Right ventricle myocardium inferior (tissue), 1 donor: ENCODE measurements at regions not wholly inside any gene's neighbourhood (a gene's known extent, or its start where the extent isn't known, plus 50 kb on each side); places are given as distances from the start of the nearest gene placed in this dataset.
"Not testable (repeated sequence)": the region's sequence is repeated elsewhere in the genome, so short reads cannot be mapped to it uniquely, and the experiment has no call there.

Source experiments
- ATAC-seq: fragments of 200-7000 bp; cut with Tn5 transposase; one replicate; pipeline ENCODE4 v1.9.1; 2020; ENCODE audit warnings: mild to moderate bottlenecking, moderate library complexity
- DNase-seq: peaks from one replicate; pipeline ENCODE4 v3.0.0; 2021; ENCODE audit errors: missing footprints
- intact Hi-C: fragments of 100-400 bp; cut with DNase I; formaldehyde crosslinking; loops from one replicate; pipeline ENCODE4 v1.11.0; 2022
- donor health status: DM: no; HTN: yes; CAD: no; lungs with severe emphysema.

DNA sequence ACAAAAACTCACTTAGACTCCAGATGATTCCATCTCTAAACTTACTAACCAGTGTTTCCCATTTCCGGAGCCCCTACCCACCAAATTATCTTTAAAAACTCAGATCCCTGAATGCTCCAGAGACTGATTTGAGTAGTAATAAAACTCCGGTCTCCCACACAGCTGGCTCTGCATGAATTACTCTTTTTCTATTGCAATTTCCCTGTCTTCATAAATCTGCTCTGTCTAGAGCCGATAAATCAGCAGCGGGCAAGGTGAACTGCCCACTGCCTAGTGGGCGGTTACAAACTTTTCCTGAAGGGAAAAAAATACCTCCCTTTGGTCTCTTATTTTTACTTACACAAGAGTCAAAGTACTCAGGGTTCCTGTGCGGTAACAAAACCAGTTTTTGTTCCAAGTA lies 624.4 kb upstream of the RORB start:
- DNase-seq (no peak), ATAC-seq (no peak)
- intact Hi-C loops = no loop called here

DNA sequence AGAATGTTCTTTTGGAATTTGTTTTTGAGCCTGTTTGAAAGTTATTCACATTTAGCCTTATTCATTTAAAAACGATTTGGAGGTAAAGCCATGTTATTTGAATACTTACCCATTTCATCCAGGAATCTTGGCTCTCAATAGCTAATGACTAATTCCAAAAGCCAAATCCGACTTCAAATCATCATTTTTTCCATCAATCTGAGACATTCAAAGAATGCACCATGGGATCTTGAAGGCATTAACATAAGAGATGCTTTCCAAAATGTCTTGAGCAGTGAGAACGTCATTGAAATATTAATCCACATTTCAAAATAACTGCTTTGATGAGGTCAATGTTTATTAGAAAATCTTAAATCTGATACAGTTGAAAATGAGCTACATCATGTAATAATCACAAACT lies 617.0 kb upstream of the RORB start:
- DNase-seq (no peak), ATAC-seq (no peak)
- intact Hi-C loops = no loop called here

DNA sequence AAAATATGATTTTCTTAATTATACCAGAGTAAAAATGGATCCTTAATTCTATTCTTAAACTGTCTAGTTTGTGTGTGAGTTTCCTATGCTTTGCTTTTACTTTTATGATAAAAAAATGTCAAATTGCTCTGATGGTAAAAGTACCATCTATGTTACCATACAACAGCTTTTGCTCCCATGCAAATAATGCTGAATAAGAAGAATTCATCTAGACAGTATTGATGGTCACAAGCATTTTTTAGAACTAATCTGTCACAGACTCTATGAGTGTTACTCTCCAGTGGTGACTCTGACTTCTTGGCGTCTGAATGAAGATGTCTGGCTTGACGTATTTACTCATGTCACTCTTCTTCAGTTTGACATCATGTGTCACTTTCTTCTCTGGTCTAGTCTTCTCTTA lies 608.1 kb upstream of the RORB start:
- ATAC-seq (no peak), DNase-seq (no peak)
- intact Hi-C loops = no loop called here

DNA sequence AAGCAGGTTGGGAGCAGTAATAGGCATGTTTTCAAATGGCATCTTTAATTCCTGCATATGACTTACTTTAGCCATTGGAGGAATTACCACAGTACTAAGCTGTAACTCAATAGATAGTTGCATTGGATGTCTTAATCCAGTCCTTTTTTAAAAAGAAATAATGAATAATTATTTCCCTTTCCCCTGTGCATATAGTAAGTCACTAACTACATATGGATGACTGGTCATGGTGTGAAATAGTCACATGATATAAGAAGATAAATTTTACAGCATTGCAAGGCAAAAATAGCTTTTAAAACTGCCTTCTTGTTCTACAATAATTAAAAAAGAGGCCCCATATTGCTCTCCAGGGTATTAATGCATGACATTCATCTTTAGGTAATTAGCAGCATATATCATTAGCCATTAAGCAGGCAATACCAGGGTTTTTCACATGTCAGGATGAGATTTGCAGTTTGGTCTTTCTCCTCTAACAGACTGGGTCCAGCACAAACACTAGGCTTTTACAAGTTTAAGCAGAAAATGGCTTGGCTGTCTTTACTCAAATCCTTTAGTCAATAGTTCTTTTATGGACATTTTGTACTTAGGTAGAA lies 606.4 kb upstream of the RORB start:
- DNase-seq = no peak

DNA sequence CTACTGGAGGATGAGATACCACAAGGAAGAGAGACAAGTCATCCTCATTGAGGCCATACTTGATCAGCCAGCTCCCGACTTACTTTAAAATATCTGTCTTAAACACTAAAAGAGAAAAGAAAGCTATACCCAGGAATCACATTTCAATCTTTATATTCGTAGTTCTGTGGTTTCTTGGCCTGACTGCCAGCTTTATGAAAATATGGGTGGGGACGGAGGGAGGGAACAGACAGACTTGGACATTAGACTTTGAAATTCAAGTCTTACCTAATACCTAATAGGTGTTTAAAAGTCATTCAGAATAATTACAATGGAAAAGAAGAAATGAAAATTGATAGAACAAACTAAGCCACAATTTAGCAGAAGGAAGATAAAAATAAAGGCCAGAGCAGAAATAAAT lies 604.8 kb upstream of the RORB start:
- ATAC-seq = no peak
- intact Hi-C loops = no loop called here
- no peak for DNase-seq

More for the DNA sequence above, 606.4 kb upstream of the RORB start:
- intact Hi-C loops = no loop called here
- ATAC-seq = no peak

DNA sequence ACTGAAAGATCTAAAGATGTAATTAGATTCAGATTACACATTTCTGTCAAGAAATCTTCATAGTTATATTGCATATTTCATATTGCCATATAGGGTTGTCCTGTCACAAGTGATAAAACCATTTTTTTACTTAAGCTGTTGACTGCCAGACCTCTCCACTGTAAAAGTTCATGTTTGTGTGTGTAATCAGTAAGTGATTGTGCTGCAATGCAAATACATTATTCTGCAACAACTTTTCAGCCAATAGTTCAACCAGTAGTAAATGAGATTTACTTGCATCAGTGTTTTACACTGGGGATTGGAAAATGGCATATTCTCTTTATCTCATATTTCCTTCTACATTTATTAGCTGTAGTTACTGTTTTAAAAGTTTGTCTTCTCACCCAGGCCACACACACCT lies 603.9 kb upstream of the RORB start:
- intact Hi-C loops = no loop called here
- ATAC-seq (no peak), DNase-seq (no peak)

DNA sequence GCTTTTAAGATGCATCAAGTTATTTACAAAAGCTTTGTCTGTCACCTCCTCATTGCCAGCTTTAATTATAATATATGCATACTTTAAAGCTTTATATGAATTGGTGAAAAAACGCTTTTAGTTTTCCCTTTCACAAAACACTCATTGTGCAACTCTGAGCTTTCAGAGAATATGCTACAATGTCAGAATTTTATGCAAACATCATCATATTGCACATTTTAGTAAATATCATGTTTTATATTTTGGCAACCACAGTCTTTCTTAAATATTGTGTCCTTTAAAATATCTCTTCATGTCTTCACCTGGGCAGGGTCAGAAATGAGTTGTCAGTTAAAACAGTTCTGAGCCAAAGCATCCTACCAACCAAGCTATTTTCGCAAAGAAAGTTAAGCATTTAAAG lies 601.1 kb upstream of the RORB start:
- intact Hi-C loops = no loop called here
- ATAC-seq (no peak), DNase-seq (no peak)

DNA sequence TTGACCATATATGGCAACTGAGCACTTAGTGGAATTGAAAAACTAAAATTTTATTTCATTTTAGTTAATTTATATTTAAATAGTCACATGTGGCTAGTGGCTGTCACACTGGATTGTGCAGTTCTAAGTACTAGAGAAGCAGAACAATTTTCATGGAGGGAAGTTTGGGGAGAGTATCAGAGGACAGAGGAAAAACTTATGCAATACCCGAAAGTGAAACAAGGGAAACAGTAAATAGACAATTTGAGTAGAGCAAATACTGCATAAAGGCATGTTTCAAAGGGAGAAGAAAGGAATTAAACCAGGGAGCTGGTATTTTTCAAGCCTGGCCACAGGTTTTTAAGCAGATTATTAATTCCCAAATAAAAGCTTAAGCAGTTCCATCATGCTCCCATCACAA lies 590.5 kb upstream of the RORB start:
- no peak for ATAC-seq
- intact Hi-C loops = no loop called here
- no peak for DNase-seq

DNA sequence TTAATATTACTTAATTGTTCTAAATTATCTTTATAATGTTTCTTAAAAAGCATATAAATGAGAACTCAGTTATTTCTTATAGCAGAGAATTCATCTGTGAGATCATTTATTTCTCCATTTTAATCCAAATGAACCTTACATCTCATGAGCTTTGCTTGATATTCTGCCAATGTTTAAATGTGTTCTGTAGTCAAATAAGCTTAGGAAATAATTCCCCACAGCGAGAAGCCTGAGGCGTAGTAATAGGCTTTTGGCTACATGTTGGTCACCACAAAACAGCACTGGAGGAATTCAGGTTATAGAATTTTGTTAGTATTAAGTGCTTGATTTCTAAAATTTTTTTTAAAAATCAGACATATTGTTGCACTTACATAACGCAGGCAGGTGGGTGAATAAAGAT lies 585.3 kb upstream of the RORB start:
- DNase-seq (no peak), ATAC-seq (no peak)
- intact Hi-C loops = no loop called here

DNA sequence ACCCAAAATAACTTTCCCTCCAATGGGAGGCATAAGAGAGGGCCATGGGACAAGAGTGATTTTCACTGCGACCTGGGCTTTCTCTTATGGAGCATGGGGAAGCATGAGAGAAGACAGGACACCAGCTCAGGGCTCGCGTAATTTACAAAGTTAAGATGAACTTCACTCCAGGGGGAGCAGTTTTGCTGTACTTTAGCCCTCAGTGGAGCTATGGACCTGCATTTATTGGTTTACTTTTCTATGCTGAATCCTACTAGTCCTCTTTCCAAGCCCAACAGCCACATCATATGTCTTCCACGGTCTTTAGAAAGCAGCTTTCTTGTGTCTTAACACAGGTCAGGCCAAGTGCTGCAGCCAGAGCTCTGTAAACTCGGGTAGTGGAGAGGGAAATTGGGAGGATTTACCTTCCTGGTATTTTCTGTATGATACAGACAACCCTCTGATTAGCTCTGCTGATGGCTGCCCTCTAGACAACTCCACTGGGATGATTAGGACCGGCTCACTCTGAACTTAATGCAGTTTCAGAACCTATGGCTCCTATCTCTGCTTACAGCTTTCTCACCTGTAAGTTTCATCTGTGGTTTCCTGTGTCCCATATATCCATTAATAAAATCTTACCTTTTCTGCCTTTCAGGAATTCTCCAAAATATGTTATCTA lies 581.0 kb upstream of the RORB start:
- intact Hi-C loops = no loop called here
- ATAC-seq (no peak), DNase-seq (no peak)

DNA sequence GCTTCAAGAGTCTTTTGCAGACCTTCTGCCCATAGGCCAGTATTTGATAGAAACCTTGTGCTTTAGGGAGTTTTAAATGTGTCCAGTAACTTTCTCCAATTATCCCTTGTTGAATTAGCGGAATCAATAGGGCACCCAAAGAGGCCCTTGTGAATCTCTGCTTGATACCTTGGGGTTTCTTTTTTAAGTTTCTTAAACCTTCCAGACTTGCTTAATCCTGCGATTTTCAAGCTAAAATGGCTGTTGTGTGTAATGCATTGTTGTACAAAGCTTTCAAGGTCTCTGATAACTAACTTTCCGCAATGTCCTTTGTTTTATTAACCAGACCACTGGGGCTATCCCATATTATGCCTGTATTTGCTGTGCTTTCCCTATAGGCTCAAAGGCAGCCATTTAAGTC lies 577.4 kb upstream of the RORB start:
- no peak for ATAC-seq

DNA sequence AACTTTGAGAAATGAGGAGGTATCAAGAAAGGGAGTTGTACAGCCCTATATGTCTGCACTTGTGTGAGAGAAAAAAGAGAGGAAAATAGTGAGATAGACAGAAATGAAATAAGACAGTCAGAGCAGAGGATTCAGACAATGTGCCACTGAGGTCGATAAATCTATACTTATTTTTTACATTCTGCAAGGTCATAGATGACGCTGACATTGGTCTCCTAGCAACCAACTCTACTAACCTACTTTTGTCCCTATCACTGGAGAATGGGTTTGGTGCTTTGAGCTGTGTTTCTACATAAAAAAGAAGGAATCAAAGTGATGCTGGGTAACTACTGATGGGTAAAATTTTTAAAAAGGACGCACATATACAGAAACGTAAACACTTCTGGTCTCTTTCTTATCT lies 573.3 kb upstream of the RORB start:
- ATAC-seq (no peak), DNase-seq (no peak)
- intact Hi-C loops = no loop called here

More for the DNA sequence above, 577.4 kb upstream of the RORB start:
- no peak for DNase-seq
- intact Hi-C loops = no loop called here

DNA sequence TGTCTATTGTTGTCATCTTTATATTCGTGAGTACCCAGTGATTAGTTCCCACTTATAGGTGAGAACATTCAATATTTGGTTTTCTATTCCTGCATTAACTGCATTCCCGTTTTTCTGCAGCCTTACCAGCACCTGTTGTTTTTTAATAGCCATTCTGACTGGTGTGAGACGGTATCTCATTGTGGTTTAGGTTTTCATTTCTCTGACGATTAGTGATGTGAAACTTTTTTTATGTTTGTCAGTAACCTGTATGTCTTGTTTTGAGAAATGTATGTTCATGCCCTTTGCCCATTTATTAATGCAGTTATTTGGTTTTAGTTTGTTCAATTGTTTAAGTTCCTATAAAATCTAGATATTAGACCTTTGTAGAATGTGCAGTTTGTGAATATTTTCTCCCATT lies 546.0 kb upstream of the RORB start:
- no peak for ATAC-seq
- intact Hi-C loops = no loop called here
- no peak for DNase-seq

DNA sequence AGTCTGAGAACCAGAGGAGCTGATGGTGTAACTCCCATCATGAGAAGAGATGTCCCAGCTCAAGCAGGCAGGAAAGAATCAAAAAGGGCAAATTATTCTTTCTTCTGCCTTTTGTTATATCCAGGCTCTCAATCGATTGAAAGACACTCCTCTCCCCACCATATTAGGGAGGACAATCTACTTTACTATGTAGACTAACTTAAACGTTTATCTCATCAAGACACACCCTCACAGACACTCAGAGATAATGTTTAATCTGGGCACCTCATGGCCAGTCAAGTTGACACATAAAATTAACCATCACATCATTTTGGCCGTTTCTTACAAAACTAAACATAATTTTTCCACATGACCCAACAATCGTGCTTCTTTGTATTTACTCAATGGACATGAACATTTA lies 534.3 kb upstream of the RORB start:
- no peak for DNase-seq
- ATAC-seq = no peak
- intact Hi-C loops = no loop called here

DNA sequence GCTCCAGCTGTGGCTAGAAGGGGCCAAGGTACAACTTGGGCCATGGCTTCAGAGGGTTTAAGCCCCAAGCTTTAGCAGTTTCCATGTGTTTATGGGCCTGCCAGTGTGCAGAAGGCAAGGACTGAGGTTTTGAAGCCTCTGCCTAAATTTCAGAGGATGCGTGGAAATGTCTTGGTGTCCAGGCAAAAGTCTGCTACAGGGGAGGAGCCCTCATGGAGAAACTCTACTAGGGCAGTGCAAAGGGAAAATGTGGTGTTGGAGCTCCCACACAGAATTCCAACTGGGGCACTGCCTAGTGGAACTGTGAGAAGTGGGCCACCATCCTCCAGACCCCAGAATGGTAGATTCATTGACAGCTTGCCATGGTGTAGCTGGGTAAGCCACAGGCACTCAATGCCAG lies 527.2 kb upstream of the RORB start:
- DNase-seq (no peak), ATAC-seq (no peak)
- intact Hi-C loops = no loop called here

DNA sequence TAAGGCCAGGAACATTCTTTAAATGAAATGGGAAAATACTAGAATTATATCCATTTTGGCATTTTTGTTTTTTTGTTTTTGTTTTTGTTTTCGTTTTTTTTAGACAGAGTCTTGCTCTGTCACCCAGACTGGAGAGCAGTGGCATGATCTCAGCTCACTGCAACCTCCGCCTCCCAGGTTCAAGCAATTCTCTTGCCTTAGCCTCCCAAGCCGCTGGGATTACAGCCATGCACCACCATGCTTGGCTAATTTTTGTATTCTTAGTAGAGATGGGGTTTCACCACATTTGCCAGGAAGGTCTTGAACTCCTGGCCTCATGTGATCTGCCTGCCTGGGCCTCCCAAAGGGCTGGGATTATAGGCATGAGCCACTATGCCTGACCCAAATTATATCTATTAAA lies 520.7 kb upstream of the RORB start:
- intact Hi-C loops, DNase-seq: not testable (repeated sequence)

DNA sequence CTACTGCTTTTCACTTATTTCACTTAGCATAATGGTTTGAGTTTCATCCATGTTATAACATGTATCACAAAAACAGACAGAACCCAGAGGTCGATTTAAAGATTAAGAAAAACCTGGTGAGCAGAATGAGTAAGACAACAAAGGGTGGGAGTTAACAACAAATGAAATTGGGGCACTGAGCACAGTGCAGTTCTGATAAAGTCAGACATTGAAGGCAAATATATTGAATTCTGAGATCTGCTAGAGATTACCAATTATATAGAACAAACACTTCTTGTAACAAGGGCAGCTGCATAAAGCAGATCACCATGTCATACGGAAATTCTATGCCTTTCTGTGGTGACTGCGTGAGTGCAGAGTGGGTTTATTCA lies 517.3 kb upstream of the RORB start:
- intact Hi-C loops = no loop called here
- ATAC-seq (no peak), DNase-seq (no peak)

More for the DNA sequence above, 520.7 kb upstream of the RORB start:
- ATAC-seq = not testable (repeated sequence)

DNA sequence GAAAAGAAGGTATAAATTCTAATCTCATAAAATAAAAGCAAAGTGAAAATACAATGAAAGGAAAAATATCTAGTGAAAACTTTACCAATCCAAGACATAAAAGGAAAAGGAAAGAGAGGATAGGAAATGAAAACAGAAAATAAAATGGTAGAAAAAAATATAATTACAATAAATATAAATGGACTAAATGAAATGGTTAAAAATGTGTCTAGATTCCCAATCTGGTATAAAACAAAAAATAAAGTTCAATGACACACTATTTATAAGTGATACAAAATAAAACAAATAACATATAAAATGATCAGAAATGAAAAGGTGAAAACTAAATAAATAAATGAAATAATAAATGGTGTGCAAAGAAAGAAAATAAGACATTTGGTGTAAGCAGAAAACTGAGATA lies 516.4 kb upstream of the RORB start:
- DNase-seq (no peak), ATAC-seq (no peak)
- intact Hi-C loops = no loop called here

DNA sequence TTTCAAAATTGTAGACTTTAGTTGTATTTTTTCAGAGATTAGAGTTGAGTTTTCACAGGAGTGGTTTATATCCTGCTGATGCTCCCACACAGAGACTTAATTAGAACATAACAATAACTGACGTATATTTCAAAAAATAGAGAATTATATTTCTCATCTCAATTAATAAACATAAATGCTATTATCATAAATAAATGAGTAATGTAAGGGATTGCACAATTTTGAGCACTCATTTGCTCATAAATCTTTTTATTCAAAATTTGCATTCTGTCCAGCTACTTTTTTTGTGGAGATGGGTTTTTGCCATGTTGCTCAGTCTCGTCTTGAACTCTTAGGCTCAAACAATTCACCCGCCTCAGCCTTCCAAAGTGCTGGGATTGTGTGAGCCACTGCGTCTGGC lies 515.7 kb upstream of the RORB start:
- no peak for DNase-seq
- no peak for ATAC-seq
- intact Hi-C loops = no loop called here

DNA sequence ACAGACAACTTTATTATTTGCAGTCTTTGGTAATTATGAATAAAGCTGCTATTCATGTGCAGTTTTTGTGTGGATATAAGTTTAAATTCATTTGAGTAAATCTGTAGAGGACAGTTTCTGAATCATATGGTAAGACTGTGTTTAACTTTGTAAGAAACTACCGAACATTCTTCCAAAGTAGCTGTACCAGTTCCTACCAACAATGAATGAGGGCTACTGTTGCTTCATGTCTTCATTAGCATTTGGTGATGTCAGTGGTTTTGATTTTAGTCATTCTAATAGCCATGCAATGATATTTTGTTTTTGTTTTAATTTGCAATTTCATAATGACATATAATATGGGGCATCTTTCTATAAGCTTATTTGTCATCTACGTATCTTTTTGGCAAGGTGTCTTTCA lies 501.3 kb upstream of the RORB start:
- intact Hi-C loops = no loop called here
- no peak for ATAC-seq
- DNase-seq = no peak

DNA sequence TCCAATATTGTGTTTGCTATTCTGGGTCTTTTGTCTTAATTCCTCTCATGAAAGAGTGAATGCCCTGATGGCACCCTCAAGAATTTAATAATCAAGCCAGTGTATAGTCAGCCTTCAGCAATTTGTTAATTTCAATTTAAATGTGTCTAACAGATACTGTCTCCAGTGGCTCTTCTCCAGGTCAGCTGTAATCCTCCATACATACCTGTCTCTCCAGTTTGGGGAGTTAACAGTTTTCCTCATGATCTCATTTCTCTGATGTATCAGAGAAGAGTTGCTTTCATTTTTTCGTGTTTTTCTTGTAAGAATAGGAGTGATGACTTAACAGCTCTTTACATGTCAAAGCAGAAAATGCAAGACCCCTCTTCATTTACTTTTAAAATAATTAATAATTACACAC lies 500.3 kb upstream of the RORB start:
- no peak for DNase-seq
- intact Hi-C loops = no loop called here
- no peak for ATAC-seq
